GM18498 (cell line): ENCODE measurements at regions not wholly inside any gene's neighbourhood (a gene's known extent, or its start where the extent isn't known, plus 50 kb on each side); places are given as distances from the start of the nearest gene placed in this dataset.
"Not testable (repeated sequence)": the region's sequence is repeated elsewhere in the genome, so short reads cannot be mapped to it uniquely, and the experiment has no call there.

Experiments
- ATAC-seq: cut with Tn5 transposase; IDR thresholded peaks from one replicate; pipeline ENCODE4 v1.9.1; 2021; ENCODE audit warnings: mild to moderate bottlenecking, moderate library complexity; ENCODE audit not compliant: unreplicated experiment

GRCh38 chr15:62270216-62270921, 105.3 kb upstream of the C2CD4B start:
- no peak for ATAC-seq

DNA sequence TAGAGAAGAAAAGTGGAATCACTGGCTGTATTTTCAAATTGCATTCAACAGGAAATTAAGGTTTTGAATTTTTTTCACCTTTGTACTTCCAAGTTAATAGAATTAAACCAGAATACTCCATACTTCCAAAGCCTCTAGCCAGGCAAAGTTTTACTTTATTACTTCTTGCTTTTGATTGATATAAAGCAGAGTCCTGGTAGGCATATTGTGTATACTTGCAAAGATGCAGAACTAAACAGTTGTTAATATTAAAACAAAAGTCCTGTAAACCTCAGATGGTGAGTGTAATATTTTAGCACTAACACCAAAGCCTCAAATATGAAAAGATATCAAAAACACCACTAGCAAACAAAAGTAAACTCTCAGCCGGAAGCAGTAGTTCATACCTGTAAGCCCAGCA, 107.2 kb upstream of the C2CD4B start:
- no peak for ATAC-seq

DNA sequence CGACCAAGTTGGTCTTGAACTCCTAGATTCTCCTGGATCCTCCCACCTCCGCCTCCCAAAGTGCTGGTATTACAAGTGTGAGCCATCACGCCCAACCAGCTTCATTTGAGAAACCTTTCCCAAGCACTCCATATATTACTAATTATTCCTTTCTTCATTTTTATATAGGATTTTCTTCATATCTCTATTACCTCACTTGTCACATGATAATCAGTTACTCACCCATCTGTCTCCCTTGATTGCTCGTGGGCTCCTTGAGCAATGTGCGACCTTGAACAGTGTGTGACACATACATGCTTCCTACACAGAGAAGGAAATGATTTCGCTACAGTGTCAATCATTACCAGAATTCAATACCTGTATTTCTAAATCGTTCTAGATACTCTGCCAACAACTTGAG, 110.7 kb upstream of the C2CD4B start:
- ATAC-seq, result no peak

DNA sequence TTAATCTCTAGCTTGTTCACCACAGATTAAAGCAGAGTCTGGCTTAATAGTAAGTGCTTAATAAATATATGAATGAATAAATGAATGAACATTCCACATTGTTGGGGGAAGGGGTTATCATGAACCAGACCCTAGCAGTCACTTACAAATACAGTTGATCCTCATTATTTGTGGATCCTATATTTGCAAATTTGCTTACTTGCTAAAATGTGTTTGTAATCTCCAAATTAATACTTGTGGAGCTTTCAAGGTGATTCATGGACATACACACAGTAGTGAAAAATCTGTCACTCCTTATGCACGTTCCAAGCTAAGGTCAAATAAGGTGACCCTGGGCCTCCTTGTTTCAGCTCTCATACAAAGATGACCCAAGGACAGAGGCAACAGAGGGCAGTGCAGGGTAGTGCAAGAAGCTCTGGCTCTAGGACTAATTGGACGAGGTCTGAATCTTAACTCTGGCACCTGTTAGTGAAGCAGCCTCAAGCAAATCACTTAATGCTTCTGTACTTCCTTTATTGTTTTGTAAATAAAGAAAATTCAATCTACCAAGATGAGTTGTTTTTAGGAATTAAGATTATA, 112.8 kb upstream of the C2CD4B start:
- ATAC-seq, result no peak

- ATAC-seq, result no peak
Measured at GRCh38 chr15:62278534-62278933, 113.4 kb upstream of the C2CD4B start.

DNA sequence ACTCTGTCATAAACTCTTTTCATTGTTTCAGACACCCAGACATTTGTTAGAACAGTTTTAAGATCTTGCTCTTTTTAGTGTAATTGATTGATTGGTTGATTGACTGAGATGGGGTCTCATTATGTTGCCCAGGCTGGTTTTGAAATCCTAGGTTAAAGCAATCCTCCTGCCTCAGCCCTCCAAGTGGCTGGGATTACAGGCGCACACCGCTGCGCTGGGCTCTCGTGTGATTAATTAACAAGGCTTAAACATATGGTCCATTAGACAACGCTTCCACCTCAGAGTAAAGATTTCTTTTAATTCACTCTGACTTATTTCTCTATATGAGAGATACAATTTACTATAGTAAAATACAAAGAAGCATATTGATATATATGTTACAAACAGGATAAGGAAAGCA, 114.0 kb upstream of the C2CD4B start:
- no peak for ATAC-seq

DNA sequence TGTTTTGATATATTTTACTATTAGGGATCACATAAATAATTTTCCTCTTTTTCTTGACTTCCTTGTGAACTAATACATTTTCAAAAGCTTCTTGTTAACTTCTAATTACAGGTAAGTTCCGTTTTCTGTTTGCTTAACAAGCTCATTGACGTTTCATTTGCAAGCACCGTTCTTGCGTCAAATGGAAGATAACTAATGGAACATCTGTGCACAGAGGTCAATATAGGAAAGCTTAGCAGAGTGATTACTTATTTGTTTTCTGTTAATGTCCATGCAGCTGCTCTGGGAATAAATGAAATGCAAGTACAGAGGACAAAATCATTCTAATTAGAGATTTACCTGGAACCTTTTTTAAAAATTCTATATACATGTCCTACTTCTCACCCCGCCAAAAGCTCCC, 115.5 kb upstream of the C2CD4B start:
- no peak for ATAC-seq

GRCh38 chr15:62281801-62282200, 116.7 kb upstream of the C2CD4B start:
- ATAC-seq, result not testable (repeated sequence)

DNA sequence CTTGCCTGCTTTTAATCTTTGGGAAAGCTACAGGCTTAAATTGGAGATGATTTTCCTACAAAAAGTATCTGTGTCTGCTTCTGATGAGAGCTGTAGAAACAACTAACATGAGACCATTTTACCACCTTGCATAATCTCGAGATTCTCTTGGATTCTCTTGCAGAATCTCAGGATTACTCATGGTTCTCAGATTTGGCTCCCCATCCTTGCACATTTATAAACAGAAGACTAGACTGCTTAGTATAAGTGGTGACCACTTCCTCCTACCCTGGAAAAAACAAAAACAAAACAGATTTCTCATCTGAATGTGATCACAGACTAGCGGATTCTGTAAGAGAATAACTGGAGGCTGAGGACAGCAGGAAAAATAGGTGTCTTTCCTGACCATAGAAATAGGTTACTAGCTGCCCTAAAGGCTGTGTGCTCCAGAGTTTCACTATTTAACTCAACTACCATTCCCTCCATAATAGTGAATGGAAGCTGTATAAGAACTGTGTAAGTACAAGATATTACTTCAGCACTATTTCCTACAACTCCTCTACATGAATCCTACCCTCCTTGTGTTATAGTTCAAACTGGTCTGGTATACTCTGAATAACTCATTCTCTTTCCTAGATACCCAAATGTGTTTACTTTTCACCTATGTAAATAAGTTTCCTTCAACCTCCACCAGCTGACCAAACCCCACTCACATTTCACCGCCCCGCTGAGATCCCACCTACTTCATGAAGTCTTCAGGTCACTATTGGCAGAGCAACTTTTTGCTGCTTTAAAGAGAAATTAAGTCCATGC, 122.2 kb upstream of the C2CD4B start:
- ATAC-seq, result no peak

GRCh38 chr15:62288361-62289017, 123.4 kb upstream of the C2CD4B start:
- no peak for ATAC-seq

- ATAC-seq, result no peak
Measured at GRCh38 chr15:62291262-62291661, 126.2 kb upstream of the C2CD4B start.

DNA sequence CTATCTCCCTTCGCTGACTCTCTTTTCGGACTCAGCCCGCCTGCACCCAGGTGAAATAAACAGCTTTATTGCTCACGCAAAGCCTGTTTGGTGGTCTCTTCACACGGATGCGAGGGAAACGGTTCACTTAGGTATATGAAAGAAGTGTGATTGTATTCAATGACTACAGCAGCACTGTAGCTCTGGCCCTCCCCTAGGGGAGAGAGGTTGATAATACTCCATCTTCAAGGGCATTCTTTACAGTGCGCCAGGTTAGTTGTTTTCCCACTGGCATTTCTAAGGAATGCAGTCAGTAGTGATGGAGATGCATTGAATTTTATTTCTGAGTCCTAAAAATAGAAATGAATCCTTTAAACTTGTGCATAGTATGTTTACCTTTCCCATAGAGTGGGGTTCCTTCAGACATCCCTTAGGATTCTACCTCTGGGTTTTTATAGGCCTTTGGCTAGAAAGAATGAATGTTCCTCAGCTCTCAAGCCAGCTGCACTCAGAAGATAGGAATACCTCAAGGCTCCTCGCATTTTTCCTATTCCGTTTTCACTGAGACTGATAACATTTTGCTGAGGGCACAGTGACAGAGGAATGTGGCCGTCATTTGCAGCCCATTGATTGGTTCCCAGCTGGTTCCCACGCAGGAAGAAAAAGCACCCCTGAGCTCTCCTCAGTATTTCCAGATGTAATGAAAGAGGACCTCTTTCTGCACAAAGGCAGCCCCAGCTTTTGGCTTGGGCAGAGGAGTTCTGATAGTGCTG, 131.8 kb upstream of the C2CD4B start:
- ATAC-seq, result no peak

DNA sequence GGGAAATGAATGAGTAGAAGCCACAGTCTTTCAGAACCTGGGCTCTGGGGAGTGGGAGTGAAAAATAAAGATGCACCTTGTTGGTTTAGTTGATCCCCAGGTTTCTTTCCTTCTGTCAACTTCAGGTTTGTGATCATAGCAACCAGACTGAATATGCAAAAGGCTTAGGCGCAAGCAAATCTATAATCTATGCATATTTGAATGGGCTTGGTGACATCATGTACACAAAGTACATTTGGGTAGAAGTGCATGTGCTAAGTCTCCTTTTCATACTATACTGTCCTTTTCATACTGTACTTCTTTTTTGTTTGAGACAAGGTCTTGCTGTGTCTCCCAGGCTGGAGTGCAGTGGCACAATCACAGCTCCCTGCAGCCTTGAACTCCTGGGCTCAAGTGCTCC, 132.4 kb upstream of the C2CD4B start:
- ATAC-seq, result no peak

GRCh38 chr15:62297933-62298332, 132.8 kb upstream of the C2CD4B start:
- no peak for ATAC-seq

- no peak for ATAC-seq
Measured at GRCh38 chr15:62298811-62299210, 133.7 kb upstream of the C2CD4B start.

- ATAC-seq, result no peak
Measured at GRCh38 chr15:62299541-62299940, 134.5 kb upstream of the C2CD4B start.

GRCh38 chr15:62301993-62302675, 137.0 kb upstream of the C2CD4B start:
- ATAC-seq, result no peak

DNA sequence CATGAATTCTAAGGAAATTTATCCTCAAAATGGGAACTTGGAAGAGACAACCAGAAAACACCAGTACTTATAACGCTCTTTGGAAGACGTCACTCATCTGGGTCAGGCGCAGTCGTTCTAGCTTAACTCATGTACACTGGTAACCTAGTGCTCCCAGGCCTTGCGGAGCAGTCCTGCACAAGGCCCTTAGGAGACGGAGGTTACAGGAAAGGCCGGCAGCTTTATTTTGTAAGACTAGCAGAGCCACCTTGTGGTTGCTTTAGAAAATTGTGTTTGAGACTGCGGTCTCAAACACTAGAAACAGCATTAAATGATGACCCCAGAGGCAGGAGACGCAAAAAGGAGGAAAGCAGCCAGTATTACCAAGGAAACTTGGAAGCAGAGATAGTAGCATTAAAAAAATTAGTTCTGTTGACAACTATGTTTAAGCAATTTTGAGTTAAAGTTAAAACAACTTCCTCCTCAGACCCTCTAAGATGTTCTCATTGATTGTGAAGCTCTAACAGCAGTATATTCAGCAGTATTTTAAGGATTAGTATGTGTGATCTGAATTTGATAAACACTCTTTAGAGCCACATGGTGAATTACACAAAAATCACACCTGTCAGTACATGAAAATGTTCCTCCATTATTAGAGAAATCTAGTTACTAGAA, 141.9 kb upstream of the C2CD4B start:
- ATAC-seq, result no peak

GRCh38 chr15:62307551-62307950, 142.5 kb upstream of the C2CD4B start:
- no peak for ATAC-seq
